Fibroblast of mammary gland (primary cell): ENCODE measurements at regions not wholly inside any gene's neighbourhood (a gene's known extent, or its start where the extent isn't known, plus 50 kb on each side); places are given as distances from the start of the nearest gene placed in this dataset.
A peak's percentile ranks its signal among the peaks of the same experiment; 100 is the strongest.

ENCODE experiments used
- DNase-seq: peaks from one replicate; pipeline ENCODE4 v3.0.0-alpha.2; 2010; ENCODE audit warnings: low read depth
- H3K4me3 ChIP-seq: 2 replicates; pipeline ENCODE4 v1.5.1; 2011; ENCODE audit warnings: low read depth, mild to moderate bottlenecking, low read length, moderate library complexity; ENCODE audit not compliant: control insufficient read depth
- TF ChIP-seq, protein P1 (sequence below): conservative IDR thresholded peaks from 2 replicates; pipeline ENCODE4 v1.5.1; 2011; ENCODE audit warnings: low read depth, low read length, inconsistent platforms; ENCODE audit not compliant: control insufficient read depth, insufficient read depth

DNA sequence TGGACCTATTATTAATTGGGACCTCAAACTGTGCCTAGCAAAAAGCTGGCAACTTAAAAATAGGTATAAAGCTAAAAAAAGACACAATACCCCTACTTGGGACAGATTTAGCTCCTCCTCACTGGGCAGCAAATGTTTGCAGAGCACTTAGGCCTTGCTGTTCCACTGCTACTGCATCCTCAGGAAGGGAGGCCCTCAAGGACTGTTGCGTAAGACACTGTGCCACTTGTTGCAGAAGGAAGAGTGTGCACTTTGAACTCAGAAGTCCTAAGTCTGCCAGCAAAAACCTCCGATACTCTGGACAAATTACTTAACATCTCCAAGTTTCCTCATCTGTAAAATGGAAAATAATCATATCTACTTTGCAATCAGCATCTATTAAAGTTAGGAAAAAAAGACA, 322.9 kb downstream of the BARHL2 start:
- no peak overlapping the region for H3K4me3 ChIP-seq
- no peak for DNase-seq
- TF ChIP-seq, protein P1, sequence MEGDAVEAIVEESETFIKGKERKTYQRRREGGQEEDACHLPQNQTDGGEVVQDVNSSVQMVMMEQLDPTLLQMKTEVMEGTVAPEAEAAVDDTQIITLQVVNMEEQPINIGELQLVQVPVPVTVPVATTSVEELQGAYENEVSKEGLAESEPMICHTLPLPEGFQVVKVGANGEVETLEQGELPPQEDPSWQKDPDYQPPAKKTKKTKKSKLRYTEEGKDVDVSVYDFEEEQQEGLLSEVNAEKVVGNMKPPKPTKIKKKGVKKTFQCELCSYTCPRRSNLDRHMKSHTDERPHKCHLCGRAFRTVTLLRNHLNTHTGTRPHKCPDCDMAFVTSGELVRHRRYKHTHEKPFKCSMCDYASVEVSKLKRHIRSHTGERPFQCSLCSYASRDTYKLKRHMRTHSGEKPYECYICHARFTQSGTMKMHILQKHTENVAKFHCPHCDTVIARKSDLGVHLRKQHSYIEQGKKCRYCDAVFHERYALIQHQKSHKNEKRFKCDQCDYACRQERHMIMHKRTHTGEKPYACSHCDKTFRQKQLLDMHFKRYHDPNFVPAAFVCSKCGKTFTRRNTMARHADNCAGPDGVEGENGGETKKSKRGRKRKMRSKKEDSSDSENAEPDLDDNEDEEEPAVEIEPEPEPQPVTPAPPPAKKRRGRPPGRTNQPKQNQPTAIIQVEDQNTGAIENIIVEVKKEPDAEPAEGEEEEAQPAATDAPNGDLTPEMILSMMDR, result no peak

DNA sequence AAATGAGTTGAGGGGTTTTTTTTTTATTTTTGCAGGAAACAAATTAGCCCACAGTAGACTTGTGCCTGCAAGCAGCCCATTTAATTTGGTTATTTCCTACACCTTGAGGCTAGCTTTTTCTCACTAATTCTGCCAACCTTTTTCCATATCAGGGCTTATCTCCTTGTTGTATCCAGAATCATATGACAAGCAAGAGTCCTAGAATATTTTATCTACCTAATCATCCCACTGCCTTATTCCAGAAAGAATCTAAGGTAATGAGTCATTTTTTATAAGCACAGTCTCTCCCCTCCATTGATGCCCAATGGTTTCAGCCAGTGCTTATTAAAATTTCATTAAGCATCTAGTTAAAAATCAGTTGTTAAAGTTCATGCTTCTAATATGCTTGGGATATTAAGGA, 324.1 kb downstream of the BARHL2 start:
- H3K4me3 ChIP-seq, result no peak overlapping the region
- TF ChIP-seq, protein P1, result no peak
- no peak for DNase-seq

DNA sequence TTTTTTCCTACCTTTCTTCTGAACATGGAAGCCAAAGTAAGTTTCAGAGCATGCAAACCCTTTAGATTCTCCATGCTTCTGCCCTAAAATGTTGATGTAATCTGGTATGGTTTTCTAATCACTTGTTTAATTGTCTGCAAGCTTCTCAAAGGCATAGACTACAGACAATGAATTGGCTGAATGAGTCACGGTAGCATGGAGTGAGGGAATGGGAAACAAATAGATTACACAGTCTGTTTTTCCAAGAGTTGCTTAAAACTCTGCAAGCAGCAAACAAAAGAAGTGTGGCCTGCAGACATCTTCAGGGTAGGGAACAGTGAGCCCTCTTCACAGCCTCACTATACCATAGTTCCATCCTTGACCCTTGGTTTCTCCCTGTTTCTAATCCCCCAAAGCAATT, 326.0 kb downstream of the BARHL2 start:
- DNase-seq, result peak; percentile 6
- H3K4me3 ChIP-seq, result no peak overlapping the region
- TF ChIP-seq, protein P1, result no peak

DNA sequence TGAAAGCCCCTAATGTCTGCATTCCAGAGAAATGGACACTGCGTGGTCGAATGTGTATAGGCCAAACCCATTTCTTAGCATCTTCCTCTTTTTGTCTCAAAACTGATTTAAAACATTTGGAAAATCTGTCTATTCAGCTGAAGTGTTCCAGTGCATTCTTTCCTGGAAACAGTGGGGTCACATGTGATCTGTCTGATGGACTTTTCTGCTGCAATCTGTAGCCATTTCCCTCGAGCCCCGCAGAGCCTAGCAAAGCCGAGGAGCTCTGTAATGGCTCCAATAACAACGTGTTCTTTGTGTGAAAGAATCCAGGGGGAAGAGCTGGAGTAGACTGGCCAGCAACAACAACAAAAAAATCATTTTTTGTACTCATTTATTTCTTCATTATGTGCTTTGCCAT, 329.3 kb downstream of the BARHL2 start:
- TF ChIP-seq, protein P1, result no peak
- DNase-seq, result peak; percentile 7

DNA sequence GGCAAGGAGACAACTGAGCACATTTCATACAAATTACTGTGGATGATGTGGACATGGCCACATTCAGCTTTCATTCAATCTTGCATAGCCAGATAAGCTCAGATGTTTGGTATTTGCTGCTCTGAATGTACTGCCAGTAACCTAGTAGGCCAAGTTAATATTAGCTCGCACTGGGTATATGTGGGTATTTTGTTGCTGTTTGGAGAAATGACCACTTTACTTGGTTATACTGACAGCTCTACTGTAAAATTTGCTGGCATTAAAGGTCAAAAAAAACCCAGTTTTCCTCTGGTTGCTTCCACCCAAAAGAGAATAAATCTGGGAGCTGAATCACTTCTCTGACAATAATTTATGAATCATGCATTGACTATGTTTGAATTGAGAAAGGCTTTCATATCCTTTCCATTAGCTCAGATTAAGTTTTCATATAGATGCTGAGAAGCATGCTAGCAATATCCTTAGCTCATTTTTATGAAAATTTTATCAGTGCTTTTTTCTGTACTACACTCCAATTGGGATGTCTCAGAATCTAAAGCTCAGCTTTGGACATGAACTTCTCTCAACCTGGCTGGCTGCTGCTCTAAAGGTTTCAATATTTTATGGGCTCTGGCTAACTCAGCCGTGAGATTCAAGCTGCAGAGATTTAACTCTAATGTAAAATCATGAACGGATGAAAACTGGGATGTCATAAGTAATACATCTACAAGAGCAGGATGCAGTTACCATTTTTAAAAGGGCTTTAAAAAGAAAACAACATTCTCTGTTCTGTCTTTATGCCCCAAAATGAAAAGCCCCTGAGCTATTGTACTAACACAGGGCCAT, 330.0 kb downstream of the BARHL2 start:
- no peak overlapping the region for H3K4me3 ChIP-seq
- TF ChIP-seq, protein P1, result no peak
- peak; percentile 39 for DNase-seq

More for the DNA sequence above, 329.3 kb downstream of the BARHL2 start:
- no peak overlapping the region for H3K4me3 ChIP-seq

DNA sequence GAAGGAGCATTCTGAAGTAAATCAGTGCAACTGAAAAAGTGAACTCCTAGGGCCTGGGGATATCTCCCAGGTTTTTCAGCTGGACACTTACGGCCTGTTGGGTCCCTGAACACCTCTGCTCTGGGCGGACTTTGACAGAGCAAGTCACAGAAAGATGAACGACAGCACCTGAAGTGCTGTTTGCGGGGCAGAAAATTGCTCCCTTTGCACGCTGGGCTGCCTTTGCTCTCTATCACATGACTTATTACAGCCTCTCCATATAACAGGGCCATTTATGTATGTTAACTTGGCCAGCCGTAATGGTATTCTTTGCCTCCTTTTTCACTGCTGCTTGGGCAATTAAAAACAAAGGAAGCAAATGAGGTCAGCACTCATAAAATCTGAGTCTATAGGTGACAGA, 332.9 kb downstream of the BARHL2 start:
- TF ChIP-seq, protein P1, result no peak
- no peak overlapping the region for H3K4me3 ChIP-seq
- no peak for DNase-seq
